Activated T-helper 2 cell treated with anti-CD3 and anti-CD28 coated beads, Interferon-gamma antibody, Interleukin-2, Interleukin-4, amounts not matched to agents 10 μg/mL and 5 μg/mL and 100 μg/mL, durations not matched to agents 14 hours and 24 hours and 36 hours (primary cell): ENCODE measurements at regions not wholly inside any gene's neighbourhood (a gene's known extent, or its start where the extent isn't known, plus 50 kb on each side); places are given as distances from the start of the nearest gene placed in this dataset.

ENCODE experiments used
- DNase-seq: peaks from one replicate; pipeline ENCODE4 v3.0.0; 2021; ENCODE audit warnings: low spot score
- H3K27ac Mint-ChIP-seq: one replicate; pipeline ENCODE4 v1.8.0; 2021; ENCODE audit warnings: mixed read lengths
- H3K27me3 Mint-ChIP-seq: one replicate; pipeline ENCODE4 v1.8.0; 2021; ENCODE audit warnings: low read depth, mixed read lengths
- H3K36me3 Mint-ChIP-seq: one replicate; pipeline ENCODE4 v1.8.0; 2021; ENCODE audit warnings: low read depth, mixed read lengths
- H3K4me1 Mint-ChIP-seq: one replicate; pipeline ENCODE4 v1.8.0; 2021; ENCODE audit warnings: low read depth, mixed read lengths
- H3K4me3 Mint-ChIP-seq: one replicate; pipeline ENCODE4 v1.8.0; 2021; ENCODE audit warnings: low read depth, mild to moderate bottlenecking, moderate library complexity, mixed read lengths
- H3K9me3 Mint-ChIP-seq: one replicate; pipeline ENCODE4 v1.8.0; 2021; ENCODE audit warnings: mixed read lengths
- intact Hi-C: fragments of 100-400 bp; cut with micrococcal nuclease; formaldehyde crosslinking; loops from one replicate; pipeline ENCODE4 v1.15.1; 2023

DNA sequence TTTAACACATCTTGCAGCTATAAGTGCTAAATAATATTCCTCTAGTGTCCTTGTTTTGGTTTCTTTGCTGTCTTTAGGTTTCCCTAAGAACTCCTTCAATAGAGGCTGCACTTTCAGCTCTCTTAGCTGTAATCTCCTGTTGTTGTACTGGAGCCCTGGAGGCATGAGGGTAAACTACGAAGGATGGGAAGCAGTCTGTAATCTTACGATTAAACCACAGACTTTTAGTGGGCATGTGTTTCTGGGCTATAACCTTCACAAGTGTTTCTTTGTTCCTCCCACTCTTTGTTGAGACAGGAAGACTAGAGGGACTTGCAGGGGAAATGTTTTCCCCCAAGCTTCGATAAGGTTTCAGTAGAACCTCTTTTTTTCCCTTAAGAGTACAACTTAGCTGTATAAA lies 1058.1 kb downstream of the NSUN3 start:
- Mint-ChIP-seq H3K4me1 (no peaks in the 10 kb centered on the region), H3K27me3 (no peaks in the 10 kb centered on the region), H3K9me3 (peaks cover 27% of the 10 kb centered on the region), H3K36me3 (no peaks in the 10 kb centered on the region), H3K27ac (no peak overlapping the region), H3K4me3 (no peak overlapping the region)
- intact Hi-C loops: no loop called here
- no peak for DNase-seq

DNA sequence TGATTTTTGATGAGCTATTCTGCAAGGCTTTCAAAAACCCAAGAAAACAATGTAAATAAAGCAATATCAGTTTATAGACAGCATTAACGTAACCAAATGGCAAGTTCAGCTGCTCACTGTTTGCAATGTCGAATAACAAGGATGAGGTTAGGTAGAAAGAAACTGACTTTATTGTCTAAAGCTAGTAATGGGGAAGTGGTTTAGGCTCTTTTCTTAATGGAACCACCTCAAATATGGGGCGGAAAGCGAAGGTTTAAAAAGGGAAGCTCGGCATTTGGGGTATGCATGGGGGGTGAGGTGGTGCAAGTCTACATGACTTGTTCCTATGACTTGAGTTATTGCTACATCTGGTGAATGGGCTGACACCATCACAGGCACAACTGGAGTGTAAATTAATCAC lies 1060.2 kb downstream of the NSUN3 start:
- H3K9me3 Mint-ChIP-seq: peaks cover 26% of the 10 kb centered on the region
- H3K4me3 Mint-ChIP-seq: no peak overlapping the region
- intact Hi-C loops: no loop called here
- H3K27ac Mint-ChIP-seq: no peak overlapping the region
- H3K4me1 Mint-ChIP-seq: no peaks in the 10 kb centered on the region
- no peak for DNase-seq
- no peaks in the 10 kb centered on the region for H3K27me3 Mint-ChIP-seq
- H3K36me3 Mint-ChIP-seq: no peaks in the 10 kb centered on the region

DNA sequence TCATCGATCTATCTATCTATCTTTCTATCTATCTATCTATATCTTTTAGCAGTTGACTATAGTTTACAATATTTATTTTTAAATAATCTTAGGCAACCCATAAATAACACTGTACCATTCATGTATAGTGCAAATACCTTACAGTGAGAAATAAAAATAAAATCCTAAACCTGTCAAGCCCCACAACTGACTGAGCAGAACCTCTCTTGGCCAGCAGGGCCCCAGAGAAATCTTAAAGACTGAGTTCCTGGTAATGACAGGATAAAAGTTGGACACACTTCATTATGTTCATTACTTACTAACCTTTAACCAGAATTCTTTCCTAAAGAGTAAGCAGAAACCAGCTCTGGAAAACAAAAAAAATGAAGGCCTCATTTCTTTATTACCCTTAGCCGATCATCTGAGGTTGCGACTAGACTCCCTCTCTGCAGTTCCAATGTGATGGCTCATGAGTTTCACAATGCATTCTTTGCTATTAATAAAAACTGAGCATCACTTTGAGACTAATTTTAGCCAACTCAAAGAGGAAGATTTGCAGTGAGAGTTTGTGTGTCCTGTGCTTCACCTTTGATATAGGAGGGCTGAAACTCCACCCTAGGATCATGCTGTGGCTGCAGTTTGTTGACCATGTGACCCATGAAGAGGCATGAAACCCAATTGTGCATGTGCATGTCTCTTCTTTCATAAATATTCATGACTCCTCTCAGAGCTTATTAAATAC lies 1072.0 kb downstream of the NSUN3 start:
- H3K9me3 Mint-ChIP-seq: peaks cover 24% of the 10 kb centered on the region
- H3K36me3 Mint-ChIP-seq: no peaks in the 10 kb centered on the region
- no peaks in the 10 kb centered on the region for H3K4me1 Mint-ChIP-seq
- no peak overlapping the region for H3K4me3 Mint-ChIP-seq
- no peaks in the 10 kb centered on the region for H3K27me3 Mint-ChIP-seq
- no peak overlapping the region for H3K27ac Mint-ChIP-seq
- intact Hi-C loops: no loop called here
- DNase-seq: no peak

DNA sequence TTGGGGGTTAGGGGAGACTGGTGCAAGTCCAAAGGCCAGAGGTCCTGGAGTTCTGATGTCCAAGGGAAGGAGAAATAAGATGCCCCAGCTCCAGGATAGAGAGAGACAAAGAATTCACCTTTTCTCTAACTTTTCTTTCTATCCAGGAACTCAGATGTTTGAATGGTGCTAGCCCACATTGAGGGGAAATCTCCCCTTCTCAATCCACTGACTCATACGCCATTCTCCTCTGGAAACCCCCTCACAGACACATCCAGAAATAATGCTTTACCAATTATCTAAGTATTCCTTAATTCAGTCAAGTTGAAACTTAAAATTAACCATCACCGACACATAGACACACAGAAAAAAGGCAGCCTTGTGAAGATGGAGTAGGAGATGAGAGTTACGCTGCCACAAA lies 1085.2 kb downstream of the NSUN3 start:
- intact Hi-C loops: no loop called here
- Mint-ChIP-seq H3K27ac (no peak overlapping the region), H3K36me3 (no peaks in the 10 kb centered on the region), H3K4me1 (no peaks in the 10 kb centered on the region), H3K4me3 (no peak overlapping the region), H3K27me3 (no peaks in the 10 kb centered on the region), H3K9me3 (peaks cover 6% of the 10 kb centered on the region)
- DNase-seq: no peak

DNA sequence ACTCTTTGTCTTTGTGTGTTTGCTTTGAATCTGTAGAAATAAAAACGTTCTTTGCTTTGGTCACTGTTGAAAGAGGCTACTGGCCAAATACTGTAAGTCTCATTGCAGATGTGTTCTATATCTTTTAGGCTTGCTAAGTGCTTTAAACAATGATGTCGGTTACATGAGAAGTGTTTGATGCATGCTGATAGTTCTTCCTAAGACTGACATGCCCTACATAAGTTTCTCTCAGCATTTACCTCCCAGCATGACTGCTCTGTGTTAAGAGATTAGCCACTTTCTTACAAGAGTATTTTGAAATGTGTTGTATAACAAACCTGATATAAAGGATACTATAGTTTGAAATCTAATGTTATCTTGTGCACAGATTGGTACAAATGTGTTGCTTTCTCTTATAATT lies 1088.7 kb downstream of the NSUN3 start:
- Mint-ChIP-seq H3K27ac (no peak overlapping the region), H3K36me3 (no peaks in the 10 kb centered on the region)

DNA sequence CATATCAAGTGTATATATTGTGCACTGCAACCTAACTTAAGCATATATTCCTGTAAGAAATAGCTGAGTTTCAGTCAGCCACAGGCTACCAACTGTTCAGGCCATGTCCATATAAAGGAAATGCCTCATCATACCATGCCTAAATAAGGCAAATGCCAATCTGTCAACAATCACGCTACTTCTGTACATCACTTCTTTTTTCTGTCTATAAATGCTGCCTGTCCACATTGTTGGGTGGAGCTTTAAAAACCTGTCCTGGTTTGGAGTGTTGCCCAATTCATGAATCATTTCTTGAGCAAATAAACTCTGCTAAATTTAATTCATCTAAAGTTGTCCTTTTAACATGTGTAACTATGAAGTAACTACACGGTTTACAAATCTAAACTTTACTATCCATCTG lies 1091.9 kb downstream of the NSUN3 start:
- DNase-seq: no peak
- no peaks in the 10 kb centered on the region for H3K4me1 Mint-ChIP-seq
- H3K9me3 Mint-ChIP-seq: peaks cover 37% of the 10 kb centered on the region
- H3K4me3 Mint-ChIP-seq: no peak overlapping the region
- H3K27me3 Mint-ChIP-seq: no peaks in the 10 kb centered on the region
- H3K36me3 Mint-ChIP-seq: no peaks in the 10 kb centered on the region
- intact Hi-C loops: no loop called here
- no peak overlapping the region for H3K27ac Mint-ChIP-seq

More for the DNA sequence above, 1088.7 kb downstream of the NSUN3 start:
- no peak for DNase-seq
- Mint-ChIP-seq H3K4me3 (no peak overlapping the region), H3K27me3 (no peaks in the 10 kb centered on the region), H3K4me1 (no peaks in the 10 kb centered on the region), H3K9me3 (peaks cover 23% of the 10 kb centered on the region)
- intact Hi-C loops: no loop called here

DNA sequence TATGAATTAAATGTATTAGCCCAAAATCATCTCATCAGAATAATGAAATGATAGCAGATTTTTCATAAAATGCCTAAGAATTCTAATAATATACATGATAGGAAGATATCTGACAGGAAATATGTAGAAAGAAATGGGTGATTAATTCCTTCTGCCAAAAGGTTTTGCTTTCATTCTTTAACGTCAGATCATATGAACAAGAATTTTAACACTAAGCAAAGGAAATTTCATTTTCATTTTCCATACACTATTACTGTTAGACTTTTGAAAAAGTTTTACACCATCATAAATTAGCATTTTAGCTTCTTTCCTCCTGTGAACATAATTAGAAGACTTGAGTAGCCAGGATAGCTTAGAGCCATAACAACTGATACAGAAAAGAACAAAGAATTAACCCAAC lies 1099.9 kb downstream of the NSUN3 start:
- Mint-ChIP-seq H3K27ac (no peak overlapping the region), H3K36me3 (no peaks in the 10 kb centered on the region), H3K4me3 (no peak overlapping the region), H3K9me3 (peaks cover 28% of the 10 kb centered on the region), H3K27me3 (no peaks in the 10 kb centered on the region), H3K4me1 (no peaks in the 10 kb centered on the region)
- DNase-seq: no peak
- intact Hi-C loops: no loop called here

DNA sequence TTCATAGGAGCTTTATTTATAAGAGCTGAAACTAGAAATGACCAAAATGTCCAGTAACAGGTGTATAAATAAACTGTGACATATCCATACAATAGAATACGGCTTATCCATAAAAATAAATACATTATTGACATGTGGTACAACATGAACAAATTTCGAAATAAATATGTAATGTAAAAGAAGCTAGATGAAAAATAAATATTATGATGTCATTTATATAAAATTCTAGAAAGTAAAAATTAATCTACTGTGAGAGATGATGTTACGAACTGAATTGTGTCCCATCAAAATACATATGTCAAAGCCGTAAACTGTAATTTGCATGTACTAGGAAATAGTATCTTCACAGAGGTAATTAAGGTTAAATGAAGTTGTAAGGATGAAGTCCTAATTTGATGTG lies 1104.9 kb downstream of the NSUN3 start:
- DNase-seq: no peak
- Mint-ChIP-seq H3K27me3 (no peaks in the 10 kb centered on the region), H3K4me1 (no peaks in the 10 kb centered on the region), H3K27ac (no peak overlapping the region), H3K4me3 (no peak overlapping the region), H3K36me3 (no peaks in the 10 kb centered on the region), H3K9me3 (peaks cover 23% of the 10 kb centered on the region)
- intact Hi-C loops: no loop called here

DNA sequence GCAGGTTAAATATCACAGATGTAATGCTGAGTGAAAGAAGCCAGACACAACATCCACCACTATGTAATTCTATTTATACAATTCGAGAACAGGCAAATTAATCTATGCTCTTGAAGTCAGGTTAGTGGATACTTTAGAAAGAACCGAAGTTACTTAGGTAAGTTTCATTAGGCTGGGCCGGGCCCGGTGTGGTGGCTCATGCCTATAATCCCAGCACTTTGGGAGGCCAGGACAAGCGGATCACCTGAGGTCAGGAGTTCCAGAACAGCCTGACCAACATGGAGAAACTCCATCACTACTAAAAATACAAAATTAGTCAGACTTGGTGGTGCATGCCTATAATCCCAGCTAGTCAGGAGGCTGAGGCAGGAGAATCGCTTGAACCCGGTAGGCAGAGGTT lies 1105.7 kb downstream of the NSUN3 start:
- intact Hi-C loops: no loop called here
- no peaks in the 10 kb centered on the region for H3K36me3 Mint-ChIP-seq
- H3K4me1 Mint-ChIP-seq: no peaks in the 10 kb centered on the region
- H3K27ac Mint-ChIP-seq: no peak overlapping the region
- no peak for DNase-seq
- no peaks in the 10 kb centered on the region for H3K27me3 Mint-ChIP-seq
- peaks cover 23% of the 10 kb centered on the region for H3K9me3 Mint-ChIP-seq
- H3K4me3 Mint-ChIP-seq: no peak overlapping the region

DNA sequence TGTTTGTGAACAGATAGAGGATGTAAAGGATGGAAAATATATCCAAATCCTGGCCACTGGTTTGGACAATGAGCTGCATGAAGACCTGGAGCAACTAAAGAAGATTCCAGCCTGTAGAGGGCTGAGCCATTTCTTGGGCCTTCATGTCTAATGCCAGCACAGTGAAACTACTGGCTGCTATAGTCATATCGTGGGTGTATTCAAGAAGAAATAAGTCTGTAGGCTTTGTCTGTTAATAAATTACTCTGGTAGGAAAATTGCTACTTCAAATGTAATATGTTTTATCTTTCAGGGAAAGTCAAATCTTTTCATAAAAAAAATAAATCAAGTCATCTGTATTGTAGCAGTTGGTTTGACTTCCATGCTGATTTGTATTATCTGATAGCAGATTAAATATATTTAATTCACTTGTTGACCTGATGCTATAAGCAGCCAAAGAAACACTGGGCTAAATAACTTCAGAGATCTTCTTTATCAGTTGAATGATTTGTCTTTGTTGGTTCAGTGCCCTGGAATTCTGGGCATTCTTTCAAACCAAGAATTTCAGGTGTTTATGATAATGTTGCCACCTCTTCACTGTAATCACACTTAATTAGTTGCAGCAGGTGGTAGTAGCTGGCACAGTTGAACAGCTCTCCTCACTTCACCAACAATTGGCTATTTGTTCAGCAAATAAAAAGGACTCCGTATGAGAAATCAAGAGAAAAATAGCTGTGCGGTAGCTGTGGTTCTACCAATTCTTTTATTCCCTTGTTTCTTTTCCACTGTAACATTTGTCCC lies 1109.5 kb downstream of the NSUN3 start:
- H3K9me3 Mint-ChIP-seq: peaks cover 11% of the 10 kb centered on the region
- DNase-seq: no peak
- intact Hi-C loops: no loop called here
- H3K27me3 Mint-ChIP-seq: no peaks in the 10 kb centered on the region
- H3K4me3 Mint-ChIP-seq: no peak overlapping the region
- H3K27ac Mint-ChIP-seq: no peak overlapping the region
- H3K36me3 Mint-ChIP-seq: no peaks in the 10 kb centered on the region
- H3K4me1 Mint-ChIP-seq: no peaks in the 10 kb centered on the region

DNA sequence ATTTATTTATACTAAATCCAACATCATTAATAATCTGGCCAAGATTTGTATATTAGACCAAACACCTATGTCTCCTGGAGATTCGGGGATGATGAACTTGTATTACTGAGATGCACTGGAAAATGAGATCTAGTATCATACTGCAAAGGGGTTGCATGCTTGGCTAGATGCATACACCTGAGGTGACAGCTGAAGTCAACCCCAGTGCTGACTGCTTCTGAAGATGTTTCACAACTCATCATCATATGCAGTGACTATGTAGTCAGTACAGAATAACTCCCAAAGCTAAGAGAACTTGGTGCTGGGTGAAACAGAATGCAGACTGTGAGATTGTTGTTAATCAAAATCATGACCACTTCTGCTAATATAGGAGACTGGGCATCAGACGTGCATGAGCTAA lies 1114.2 kb downstream of the NSUN3 start:
- Mint-ChIP-seq H3K4me1 (no peaks in the 10 kb centered on the region), H3K27me3 (no peaks in the 10 kb centered on the region), H3K4me3 (no peak overlapping the region), H3K9me3 (peaks cover 26% of the 10 kb centered on the region), H3K27ac (no peak overlapping the region), H3K36me3 (no peaks in the 10 kb centered on the region)
- no peak for DNase-seq
- intact Hi-C loops: no loop called here

DNA sequence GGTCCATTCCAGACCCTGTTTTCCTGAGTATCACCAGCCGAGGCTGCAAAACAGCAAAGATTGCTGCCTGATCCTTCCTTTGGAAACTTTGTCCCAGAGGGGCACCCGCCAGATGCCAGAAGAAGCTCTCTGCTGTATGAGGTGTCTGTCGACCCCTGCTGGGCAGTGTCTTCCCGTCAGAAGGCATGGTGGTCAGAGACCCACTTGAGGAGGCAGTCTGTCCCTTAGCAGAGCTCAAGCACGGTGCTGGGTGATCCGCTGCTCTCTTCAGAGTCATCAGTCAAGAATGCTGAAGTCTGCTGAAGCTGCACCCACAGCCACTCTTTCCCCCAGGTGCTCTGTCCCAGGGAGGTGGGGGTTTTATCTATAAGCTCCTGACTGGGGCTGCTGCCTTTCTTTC lies 1121.2 kb downstream of the NSUN3 start:
- Mint-ChIP-seq H3K4me1 (no peaks in the 10 kb centered on the region), H3K9me3 (peaks cover 34% of the 10 kb centered on the region), H3K27me3 (no peaks in the 10 kb centered on the region), H3K36me3 (no peaks in the 10 kb centered on the region), H3K27ac (no peak overlapping the region), H3K4me3 (no peak overlapping the region)
- intact Hi-C loops: no loop called here
- no peak for DNase-seq

DNA sequence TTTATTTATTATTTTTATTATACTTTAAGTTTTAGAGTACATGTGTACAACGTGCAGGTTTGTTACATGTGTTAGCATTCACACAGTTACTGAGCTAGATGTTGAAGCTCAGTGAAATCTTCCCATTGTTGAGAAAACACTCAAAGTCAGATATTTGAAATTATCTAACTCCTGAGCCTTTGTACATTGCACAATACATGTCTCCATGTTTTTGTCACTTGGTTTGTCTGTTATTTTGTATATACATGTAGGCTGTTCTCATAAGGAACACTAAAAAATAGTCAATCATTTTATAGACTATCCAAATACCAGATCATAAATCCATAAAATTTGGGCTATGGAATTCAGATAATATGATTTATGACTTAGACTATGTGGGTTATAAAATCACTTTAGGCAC lies 1126.5 kb downstream of the NSUN3 start:
- Mint-ChIP-seq H3K4me3 (no peak overlapping the region), H3K36me3 (no peaks in the 10 kb centered on the region), H3K9me3 (peaks cover 6% of the 10 kb centered on the region), H3K4me1 (no peaks in the 10 kb centered on the region), H3K27me3 (no peaks in the 10 kb centered on the region), H3K27ac (no peak overlapping the region)
- intact Hi-C loops: no loop called here
- no peak for DNase-seq
